GM12872 (cell line): ENCODE measurements at regions not wholly inside any gene's neighbourhood (a gene's known extent, or its start where the extent isn't known, plus 50 kb on each side); places are given as distances from the start of the nearest gene placed in this dataset.

Experiments used
- CTCF ChIP-seq: IDR thresholded peaks from 3 replicates; pipeline ENCODE4 v1.5.1; 2011; ENCODE audit warnings: low read depth, mild to moderate bottlenecking, low read length, moderate library complexity; ENCODE audit not compliant: insufficient read depth

DNA sequence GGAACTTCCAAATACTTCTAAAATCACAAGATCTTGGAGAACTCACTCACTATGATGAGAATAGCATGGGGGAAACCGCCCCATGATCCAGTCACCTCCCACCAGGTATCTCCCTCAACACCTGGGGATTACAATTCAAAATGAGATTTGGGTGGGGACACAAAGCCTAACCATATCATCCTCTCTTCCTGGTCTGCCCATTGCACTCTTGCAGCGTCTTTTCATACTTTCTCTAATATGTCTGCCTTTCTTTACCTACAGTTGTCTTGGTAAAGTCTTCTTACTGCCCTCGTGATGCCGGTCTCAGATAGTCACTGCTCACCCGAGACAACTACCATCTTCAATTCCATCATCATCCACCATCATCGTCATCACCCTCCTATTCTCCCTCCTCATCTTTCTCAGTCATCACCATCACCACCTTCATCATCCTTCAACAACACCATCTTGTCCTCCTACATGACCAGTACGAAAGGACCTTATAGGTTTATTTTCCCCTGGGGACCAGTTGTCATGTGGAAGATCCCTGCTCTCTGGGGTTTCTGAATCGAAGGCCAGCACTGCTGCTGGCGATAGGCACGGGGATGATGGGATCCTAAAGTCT lies 58.5 kb upstream of the CASZ1 start:
- no peak for TF ChIP-seq CTCF

GRCh38 chr1:10856176-10856683 lies 59.8 kb upstream of the CASZ1 start:
- TF ChIP-seq CTCF, result no peak

DNA sequence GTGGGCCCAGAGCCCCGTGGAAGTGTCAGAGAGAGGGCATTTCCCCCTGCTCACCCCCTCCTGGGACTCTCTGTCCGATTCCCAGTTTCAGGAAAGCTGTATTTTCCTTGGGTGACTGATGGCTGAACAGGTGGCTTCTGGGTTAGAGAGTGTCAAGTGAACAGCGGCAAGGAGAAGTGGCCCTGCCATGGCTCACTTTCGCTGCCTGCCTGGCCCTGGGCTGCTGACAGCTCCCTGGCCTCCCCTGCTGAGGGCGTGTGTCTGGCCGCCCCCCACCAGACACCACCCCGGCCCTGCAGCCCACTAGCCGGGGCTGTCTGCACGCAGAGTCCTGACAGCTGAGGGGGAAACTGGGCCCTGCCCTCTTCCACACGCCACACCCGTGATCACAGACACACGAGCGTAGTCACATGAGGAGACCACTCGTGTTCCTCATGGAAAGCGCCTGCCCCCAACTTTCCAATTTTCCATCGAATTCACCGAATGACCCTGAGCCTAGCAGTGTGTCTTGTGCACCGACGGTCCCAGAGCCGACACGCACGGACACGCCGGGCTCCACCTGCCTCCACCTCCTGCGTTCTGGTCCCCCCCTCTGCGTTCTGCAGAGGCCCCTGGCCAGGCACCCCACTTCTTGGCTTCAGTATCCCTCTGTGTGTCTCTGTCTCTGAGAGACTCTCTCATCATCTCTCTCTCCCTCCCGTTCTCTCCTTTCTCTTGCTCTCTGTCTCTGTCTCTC lies 60.6 kb upstream of the CASZ1 start:
- no peak for TF ChIP-seq CTCF

- no peak for TF ChIP-seq CTCF
These were observed 61.2 kb upstream of the CASZ1 start for GRCh38 chr1:10857687-10858086.

GRCh38 chr1:10860218-10860617 lies 63.8 kb upstream of the CASZ1 start:
- TF ChIP-seq CTCF, result no peak

- TF ChIP-seq CTCF, result no peak
These were observed 64.2 kb upstream of the CASZ1 start for GRCh38 chr1:10860682-10861081.

DNA sequence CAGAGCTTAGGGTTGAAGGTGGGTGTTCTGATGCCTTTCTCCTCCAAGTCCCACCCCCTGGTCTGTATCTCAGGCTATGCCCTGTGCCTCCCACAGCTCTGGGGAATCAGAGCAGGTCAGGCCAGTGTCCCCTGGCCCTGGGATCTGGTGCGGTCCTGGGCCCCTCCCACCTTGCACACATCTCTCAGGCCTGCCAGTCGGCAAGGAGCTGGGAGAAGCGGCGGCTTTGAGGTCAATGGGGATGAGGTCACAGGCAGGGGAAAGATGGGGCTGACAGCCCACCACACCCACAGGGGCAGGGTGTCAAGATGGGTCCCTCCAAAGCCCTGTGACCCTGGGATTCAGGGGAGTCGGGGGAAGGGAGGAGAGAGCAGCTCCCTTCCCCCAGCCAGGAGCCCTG lies 65.4 kb upstream of the CASZ1 start:
- TF ChIP-seq CTCF, result no peak
